ENCODE measurements at regions not wholly inside any gene's neighbourhood (a gene's known extent, or its start where the extent isn't known, plus 50 kb on each side); places are given as distances from the start of the nearest gene placed in this dataset.

- TF ChIP-seq ARNT (IDR thresholded peaks at IDR 0.05) (no peak), SUZ12 (IDR thresholded peaks at IDR 0.05) (no peak), PKNOX1 (IDR thresholded peaks at IDR 0.05) (no peak), SP1 (IDR thresholded peaks at IDR 0.05) (no peak), FOXM1 (IDR thresholded peaks at IDR 0.05; ENCODE audit: borderline replicate concordance) (no peak), ELF4 (IDR thresholded peaks at IDR 0.05) (no peak), BHLHE40 (IDR thresholded peaks at IDR 0.05; ENCODE audit: borderline replicate concordance) (no peak), HDGF (IDR thresholded peaks at IDR 0.05; ENCODE audit: borderline replicate concordance) (no peak), L3MBTL2 (conservative IDR thresholded peaks at IDR 0.05) (no peak), TARDBP (IDR thresholded peaks at IDR 0.05) (no peak)
Observed at GRCh38 chr12:13573698-13574321, 377.3 kb downstream of the EMP1 start.

Data from HEK293T (cell line).